CD4-positive, alpha-beta T cell (primary cell): ENCODE measurements at regions not wholly inside any gene's neighbourhood (a gene's known extent, or its start where the extent isn't known, plus 50 kb on each side); places are given as distances from the start of the nearest gene placed in this dataset.
"Not testable (repeated sequence)": the region's sequence is repeated elsewhere in the genome, so short reads cannot be mapped to it uniquely, and the experiment has no call there.

Source experiments
- ATAC-seq: fragments of 200-7000 bp; cut with Tn5 transposase; one replicate; pipeline ENCODE4 v1.10.0; 2022; ENCODE audit warnings: mild to moderate bottlenecking; ENCODE audit not compliant: poor library complexity
- CTCF ChIA-PET: fragments of 350-600 bp; sonication (Branson Sonifier 250); formaldehyde crosslinking; loops from one replicate; lab custom pipeline; 2021; ENCODE audit warnings: antibody characterized with exemption, inconsistent platforms; lab: Charles Lee
- POLR2A ChIA-PET: fragments of 350-600 bp; sonication (Branson Sonifier 250); formaldehyde crosslinking; loops from one replicate; lab custom pipeline; 2021; ENCODE audit warnings: antibody characterized with exemption, inconsistent platforms; lab: Charles Lee
- DNase-seq, 14 experiments: peaks; one replicate each; pipeline ENCODE4 v3.0.0-alpha.2; 2013 to 2020; ENCODE audit warnings: mixed read lengths in 2 of 14
- H3K27ac ChIP-seq, 2 donors: one replicate each; pipeline versions ENCODE4 v1.5.1 to v1.7.0; 2013; ENCODE audit warnings: low read length in 2 of 2, low read depth in 1 of 2, mild to moderate bottlenecking in 1 of 2
- H3K27me3 ChIP-seq, 2 experiments: 1 replicate in 1 of 2; 2 replicates in 1 of 2; pipeline versions ENCODE4 v1.6.1 to v1.7.0; 2013; ENCODE audit warnings: low read length in 2 of 2, control low read depth in 1 of 2, mild to moderate bottlenecking in 1 of 2, moderate library complexity in 1 of 2; ENCODE audit not compliant: insufficient read depth in 2 of 2, control insufficient read depth in 1 of 2
- H3K36me3 ChIP-seq: one replicate; pipeline ENCODE4 v1.6.1; 2013; ENCODE audit warnings: low read length, control low read depth; ENCODE audit not compliant: insufficient read depth
- H3K4me1 ChIP-seq: one replicate; pipeline ENCODE4 v1.6.1; 2013; ENCODE audit warnings: low read length, control low read depth; ENCODE audit not compliant: insufficient read depth
- H3K4me3 ChIP-seq: one replicate; pipeline ENCODE4 v1.5.1; 2013; ENCODE audit warnings: mild to moderate bottlenecking, low read length, moderate library complexity
- H3K9me3 ChIP-seq, 2 experiments: 1 replicate in 1 of 2; 2 replicates in 1 of 2; pipeline versions ENCODE4 v1.6.1 to v1.7.0; 2013; ENCODE audit warnings: low read length in 2 of 2, mild to moderate bottlenecking in 2 of 2, control low read depth in 1 of 2, moderate library complexity in 1 of 2; ENCODE audit not compliant: control insufficient read depth in 1 of 2, insufficient read depth in 1 of 2
- H3K27ac Mint-ChIP-seq: one replicate; pipeline ENCODE4 v1.8.0; 2020; ENCODE audit warnings: mixed read lengths
- H3K27me3 Mint-ChIP-seq: one replicate; pipeline ENCODE4 v1.8.0; 2021; ENCODE audit warnings: mixed read lengths
- H3K36me3 Mint-ChIP-seq: one replicate; pipeline ENCODE4 v1.8.0; 2021; ENCODE audit warnings: low read depth, mixed read lengths
- H3K4me1 Mint-ChIP-seq: one replicate; pipeline ENCODE4 v1.8.0; 2021; ENCODE audit warnings: low read depth, mixed read lengths
- H3K4me3 Mint-ChIP-seq: one replicate; pipeline ENCODE4 v1.8.0; 2020; ENCODE audit warnings: mild to moderate bottlenecking, mixed read lengths
- H3K9me3 Mint-ChIP-seq: one replicate; pipeline ENCODE4 v1.8.0; 2020; ENCODE audit warnings: mixed read lengths
- CTCF ChIP-seq: fragments of 200-600 bp; IDR thresholded peaks from one replicate; pipeline ENCODE4 v1.8.0; 2022; ENCODE audit warnings: antibody characterized with exemption, mild to moderate bottlenecking
- intact Hi-C, 2 experiments: fragments of 100-400 bp; cut with DNase I in 1 of 2; cut with micrococcal nuclease in 1 of 2; formaldehyde crosslinking; loops; one replicate each; pipeline versions ENCODE4 v1.15.1 to v1.9.0; 2023 to 2025; cut with DNase I, micrococcal nuclease

- H3K4me3 ChIP-seq = no peak overlapping the region
- H3K27ac ChIP-seq = no peak overlapping the region
- Mint-ChIP-seq H3K27ac (no peak overlapping the region), H3K4me1 (no peaks in the 10 kb centered on the region), H3K36me3 (no peaks in the 10 kb centered on the region), H3K4me3 (no peak overlapping the region), H3K9me3 (no peaks in the 10 kb centered on the region), H3K27me3 (peaks cover 18% of the 10 kb centered on the region)
- DNase-seq (no peak), ATAC-seq (no peak)
- POLR2A ChIA-PET = no interaction called here
- no peak for TF ChIP-seq CTCF
- intact Hi-C loops = no loop called here
- peaks cover 0 to 2% of the 10 kb centered on the region in 2 experiments for H3K27me3 ChIP-seq
- H3K9me3 ChIP-seq = peaks cover 0 to 12% of the 10 kb centered on the region in 2 experiments
- no peaks in the 10 kb centered on the region for H3K36me3 ChIP-seq
- CTCF ChIA-PET = no interaction called here
- no peaks in the 10 kb centered on the region for H3K4me1 ChIP-seq
Measured at GRCh38 chr20:48035961-48036731, 250.9 kb upstream of the SULF2 start.

- no peak overlapping the region for H3K27ac ChIP-seq
- intact Hi-C loops = no loop called here
- ChIA-PET CTCF (no interaction called here), POLR2A (no interaction called here)
- Mint-ChIP-seq H3K9me3 (no peaks in the 10 kb centered on the region), H3K4me1 (no peaks in the 10 kb centered on the region), H3K27ac (no peak overlapping the region), H3K4me3 (no peak overlapping the region), H3K27me3 (peaks cover 21% of the 10 kb centered on the region), H3K36me3 (no peaks in the 10 kb centered on the region)
- peaks cover 0 to 12% of the 10 kb centered on the region in 2 experiments for H3K9me3 ChIP-seq
- peaks cover 0 to 2% of the 10 kb centered on the region in 2 experiments for H3K27me3 ChIP-seq
- ATAC-seq (no peak), DNase-seq (no peak)
- TF ChIP-seq CTCF = no peak
- H3K4me1 ChIP-seq = no peaks in the 10 kb centered on the region
- no peak overlapping the region for H3K4me3 ChIP-seq
- no peaks in the 10 kb centered on the region for H3K36me3 ChIP-seq
Measured at GRCh38 chr20:48034751-48035150, 249.5 kb upstream of the SULF2 start.

GRCh38 chr20:48033005-48033404 lies 247.7 kb upstream of the SULF2 start:
- H3K9me3 ChIP-seq, H3K36me3 Mint-ChIP-seq, H3K36me3 ChIP-seq, H3K27me3 ChIP-seq, H3K4me1 ChIP-seq, intact Hi-C loops, DNase-seq, CTCF ChIA-PET, H3K9me3 Mint-ChIP-seq, H3K27ac Mint-ChIP-seq, H3K4me1 Mint-ChIP-seq, H3K4me3 Mint-ChIP-seq, H3K27ac ChIP-seq, ATAC-seq, H3K4me3 ChIP-seq, POLR2A ChIA-PET: not testable (repeated sequence)
- peaks cover 21% of the 10 kb centered on the region for H3K27me3 Mint-ChIP-seq

- no peaks in the 10 kb centered on the region for H3K27me3 ChIP-seq
- no peak for ATAC-seq
- Mint-ChIP-seq H3K36me3 (no peaks in the 10 kb centered on the region), H3K9me3 (no peaks in the 10 kb centered on the region), H3K27me3 (peaks cover 32% of the 10 kb centered on the region), H3K4me1 (no peaks in the 10 kb centered on the region), H3K27ac (no peak overlapping the region), H3K4me3 (no peak overlapping the region)
- peaks cover 0 to 4% of the 10 kb centered on the region in 2 experiments for H3K9me3 ChIP-seq
- DNase-seq = no peak
- POLR2A ChIA-PET = no interaction called here
- H3K4me3 ChIP-seq = no peak overlapping the region
- CTCF ChIA-PET = no interaction called here
- H3K4me1 ChIP-seq = no peaks in the 10 kb centered on the region
- no peaks in the 10 kb centered on the region for H3K36me3 ChIP-seq
- intact Hi-C loops = no loop called here
- no peak overlapping the region for H3K27ac ChIP-seq
- TF ChIP-seq CTCF = no peak
Measured at GRCh38 chr20:48031122-48031521, 245.8 kb upstream of the SULF2 start.
